Liver (tissue), 8 donors: ENCODE measurements at regions not wholly inside any gene's neighbourhood (a gene's known extent, or its start where the extent isn't known, plus 50 kb on each side); places are given as distances from the start of the nearest gene placed in this dataset.

ENCODE experiments used
- DNase-seq: peaks from one replicate; pipeline ENCODE4 v3.0.0-alpha.2; 2017; ENCODE audit warnings: low spot score
- H3K27ac ChIP-seq, 2 donors: one replicate each; pipeline ENCODE4 v1.7.0; 2013; ENCODE audit warnings: inconsistent platforms in 2 of 2, low read length in 2 of 2, control low read depth in 1 of 2, low read depth in 1 of 2, mild to moderate bottlenecking in 1 of 2
- H3K27me3 ChIP-seq, 4 donors: one replicate each; pipeline versions ENCODE4 v1.6.1 to v1.7.0; 2013; ENCODE audit warnings: low read length in 3 of 4, inconsistent platforms in 1 of 4, mild to moderate bottlenecking in 1 of 4, moderate library complexity in 1 of 4; ENCODE audit not compliant: control insufficient read depth in 4 of 4, insufficient read depth in 4 of 4
- H3K36me3 ChIP-seq, 4 donors: one replicate each; pipeline versions ENCODE4 v1.6.1 to v1.7.0; 2013; ENCODE audit warnings: low read length in 3 of 4, mild to moderate bottlenecking in 3 of 4, low read depth in 1 of 4, moderate library complexity in 1 of 4; ENCODE audit not compliant: control insufficient read depth in 4 of 4, insufficient read depth in 3 of 4
- H3K4me1 ChIP-seq, 4 donors: one replicate each; pipeline versions ENCODE4 v1.6.1 to v1.7.0; 2013; ENCODE audit warnings: low read length in 3 of 4, mild to moderate bottlenecking in 3 of 4, moderate library complexity in 1 of 4; ENCODE audit not compliant: control insufficient read depth in 4 of 4, insufficient read depth in 4 of 4
- H3K4me3 ChIP-seq, 3 donors: one replicate each; pipeline versions ENCODE4 v1.6.1 to v1.7.0; 2013; ENCODE audit warnings: low read length in 3 of 3, control low read depth in 1 of 3, low read depth in 1 of 3, mild to moderate bottlenecking in 1 of 3
- H3K9ac ChIP-seq, 2 donors: one replicate each; pipeline ENCODE4 v1.7.0; 2013; ENCODE audit warnings: low read length in 2 of 2, mild to moderate bottlenecking in 2 of 2, moderate library complexity in 2 of 2, control low read depth in 1 of 2, low read depth in 1 of 2
- H3K9me3 ChIP-seq, 4 donors: one replicate each; pipeline versions ENCODE4 v1.6.1 to v1.7.0; 2013; ENCODE audit warnings: low read length in 3 of 4; ENCODE audit not compliant: control insufficient read depth in 4 of 4
- CTCF ChIP-seq: fragments of 150-350 bp; IDR thresholded peaks from 2 replicates; pipeline ENCODE4 v1.5.1; 2017; ENCODE audit warnings: improper control_type of control experiment, low read depth, low read length; ENCODE audit not compliant: missing input control
- EGR1 ChIP-seq, 2 donors: IDR thresholded peaks; 2 replicates each; pipeline ENCODE4 v1.6.1; 2016 to 2018; ENCODE audit warnings: antibody characterized with exemption in 2 of 2, low read depth in 2 of 2
- FOXA1 ChIP-seq: IDR thresholded peaks from 2 replicates; pipeline ENCODE4 v1.6.1; 2016; ENCODE audit warnings: antibody characterized with exemption
- FOXA2 ChIP-seq: IDR thresholded peaks from 2 replicates; pipeline ENCODE4 v1.6.1; 2016; ENCODE audit warnings: antibody characterized with exemption
- GABPA ChIP-seq, 2 donors: IDR thresholded peaks in 1 of 2; conservative IDR thresholded peaks in 1 of 2; 2 replicates each; pipeline ENCODE4 v1.6.1; 2016; ENCODE audit warnings: antibody characterized with exemption in 2 of 2, mild to moderate bottlenecking in 1 of 2, moderate library complexity in 1 of 2
- HNF4A ChIP-seq, 2 donors: conservative IDR thresholded peaks; 2 replicates each; pipeline ENCODE4 v1.6.1; 2016; ENCODE audit warnings: antibody characterized with exemption in 2 of 2, mild to moderate bottlenecking in 2 of 2
- HNF4G ChIP-seq: IDR thresholded peaks from 2 replicates; pipeline ENCODE4 v1.6.1; 2016; ENCODE audit warnings: antibody characterized with exemption
- JUND ChIP-seq, 2 donors: IDR thresholded peaks; 2 replicates each; pipeline ENCODE4 v1.6.1; 2016; ENCODE audit warnings: antibody characterized with exemption in 2 of 2
- MAX ChIP-seq: IDR thresholded peaks from 2 replicates; pipeline ENCODE4 v1.6.1; 2016; ENCODE audit warnings: antibody characterized with exemption
- NR2F2 ChIP-seq: IDR thresholded peaks from 2 replicates; pipeline ENCODE4 v1.6.1; 2016; ENCODE audit warnings: antibody characterized with exemption
- RAD21 ChIP-seq, 2 donors: IDR thresholded peaks; 2 replicates each; pipeline ENCODE4 v1.6.1; 2016; ENCODE audit warnings: antibody characterized with exemption in 2 of 2, mild to moderate bottlenecking in 2 of 2
- RXRA ChIP-seq, 2 donors: IDR thresholded peaks; 2 replicates each; pipeline ENCODE4 v1.6.1; 2017 to 2018; ENCODE audit warnings: antibody characterized with exemption in 2 of 2, mild to moderate bottlenecking in 1 of 2
- SP1 ChIP-seq: IDR thresholded peaks from 2 replicates; pipeline ENCODE4 v1.6.1; 2018; ENCODE audit warnings: antibody characterized with exemption, mild to moderate bottlenecking
- TAF1 ChIP-seq: conservative IDR thresholded peaks from 2 replicates; pipeline ENCODE4 v1.6.1; 2016; ENCODE audit warnings: antibody characterized with exemption, mild to moderate bottlenecking
- YY1 ChIP-seq: IDR thresholded peaks from 2 replicates; pipeline ENCODE4 v1.6.1; 2016; ENCODE audit warnings: antibody characterized with exemption, mild to moderate bottlenecking
- WGBS: extraction: QIAGEN DNeasy Blood & Tissue Kit; methylation state at CpG from one replicate; pipeline ENCODE4 v1.1.7; 2013; 5-methylcytosine and 5-hydroxymethylcytosine counted together
- TF ChIP-seq, protein P1 (sequence below): IDR thresholded peaks from 2 replicates; pipeline ENCODE4 v1.6.1; 2016; ENCODE audit warnings: antibody characterized with exemption, mild to moderate bottlenecking
- TF ChIP-seq, protein P2 (sequence below): IDR thresholded peaks from 2 replicates; pipeline ENCODE4 v1.6.1; 2016; ENCODE audit warnings: antibody characterized with exemption
- TF ChIP-seq, protein P3 (sequence below): IDR thresholded peaks from 2 replicates; pipeline ENCODE4 v1.6.1; 2016; ENCODE audit warnings: antibody characterized with exemption
- donor health status: healthy.
- donor health status: healthy.
- donor health status: healthy.
- donor health status: healthy.
- donor health status: healthy.

GRCh38 chr10:30172673-30173072, 113.3 kb upstream of the JCAD start:
- Histone ChIP-seq H3K4me3 (no peak overlapping the region), H3K4me1 (no peaks in the 10 kb centered on the region), H3K27ac (no peak overlapping the region), H3K27me3 (no peaks in the 10 kb centered on the region), H3K36me3 (no peaks in the 10 kb centered on the region), H3K9me3 (no peaks in the 10 kb centered on the region), H3K9ac (no peak overlapping the region)
- WGBS = 88% methylated on average over 7 of the region's 7 CpGs
- TF ChIP-seq EGR1 (IDR thresholded peaks at IDR 0.05; ENCODE audit: low read depth in 2 of 2) (no peak), FOXA2 (no peak), CTCF (no peak), RAD21 (IDR thresholded peaks at IDR 0.05) (no peak), FOXA1 (no peak), JUND (IDR thresholded peaks at IDR 0.05) (no peak)
- TF ChIP-seq, protein P1, sequence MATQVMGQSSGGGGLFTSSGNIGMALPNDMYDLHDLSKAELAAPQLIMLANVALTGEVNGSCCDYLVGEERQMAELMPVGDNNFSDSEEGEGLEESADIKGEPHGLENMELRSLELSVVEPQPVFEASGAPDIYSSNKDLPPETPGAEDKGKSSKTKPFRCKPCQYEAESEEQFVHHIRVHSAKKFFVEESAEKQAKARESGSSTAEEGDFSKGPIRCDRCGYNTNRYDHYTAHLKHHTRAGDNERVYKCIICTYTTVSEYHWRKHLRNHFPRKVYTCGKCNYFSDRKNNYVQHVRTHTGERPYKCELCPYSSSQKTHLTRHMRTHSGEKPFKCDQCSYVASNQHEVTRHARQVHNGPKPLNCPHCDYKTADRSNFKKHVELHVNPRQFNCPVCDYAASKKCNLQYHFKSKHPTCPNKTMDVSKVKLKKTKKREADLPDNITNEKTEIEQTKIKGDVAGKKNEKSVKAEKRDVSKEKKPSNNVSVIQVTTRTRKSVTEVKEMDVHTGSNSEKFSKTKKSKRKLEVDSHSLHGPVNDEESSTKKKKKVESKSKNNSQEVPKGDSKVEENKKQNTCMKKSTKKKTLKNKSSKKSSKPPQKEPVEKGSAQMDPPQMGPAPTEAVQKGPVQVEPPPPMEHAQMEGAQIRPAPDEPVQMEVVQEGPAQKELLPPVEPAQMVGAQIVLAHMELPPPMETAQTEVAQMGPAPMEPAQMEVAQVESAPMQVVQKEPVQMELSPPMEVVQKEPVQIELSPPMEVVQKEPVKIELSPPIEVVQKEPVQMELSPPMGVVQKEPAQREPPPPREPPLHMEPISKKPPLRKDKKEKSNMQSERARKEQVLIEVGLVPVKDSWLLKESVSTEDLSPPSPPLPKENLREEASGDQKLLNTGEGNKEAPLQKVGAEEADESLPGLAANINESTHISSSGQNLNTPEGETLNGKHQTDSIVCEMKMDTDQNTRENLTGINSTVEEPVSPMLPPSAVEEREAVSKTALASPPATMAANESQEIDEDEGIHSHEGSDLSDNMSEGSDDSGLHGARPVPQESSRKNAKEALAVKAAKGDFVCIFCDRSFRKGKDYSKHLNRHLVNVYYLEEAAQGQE = no peak
- TF ChIP-seq, protein P2, sequence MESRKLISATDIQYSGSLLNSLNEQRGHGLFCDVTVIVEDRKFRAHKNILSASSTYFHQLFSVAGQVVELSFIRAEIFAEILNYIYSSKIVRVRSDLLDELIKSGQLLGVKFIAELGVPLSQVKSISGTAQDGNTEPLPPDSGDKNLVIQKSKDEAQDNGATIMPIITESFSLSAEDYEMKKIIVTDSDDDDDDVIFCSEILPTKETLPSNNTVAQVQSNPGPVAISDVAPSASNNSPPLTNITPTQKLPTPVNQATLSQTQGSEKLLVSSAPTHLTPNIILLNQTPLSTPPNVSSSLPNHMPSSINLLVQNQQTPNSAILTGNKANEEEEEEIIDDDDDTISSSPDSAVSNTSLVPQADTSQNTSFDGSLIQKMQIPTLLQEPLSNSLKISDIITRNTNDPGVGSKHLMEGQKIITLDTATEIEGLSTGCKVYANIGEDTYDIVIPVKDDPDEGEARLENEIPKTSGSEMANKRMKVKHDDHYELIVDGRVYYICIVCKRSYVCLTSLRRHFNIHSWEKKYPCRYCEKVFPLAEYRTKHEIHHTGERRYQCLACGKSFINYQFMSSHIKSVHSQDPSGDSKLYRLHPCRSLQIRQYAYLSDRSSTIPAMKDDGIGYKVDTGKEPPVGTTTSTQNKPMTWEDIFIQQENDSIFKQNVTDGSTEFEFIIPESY = no peak
- no peak for DNase-seq

DNA sequence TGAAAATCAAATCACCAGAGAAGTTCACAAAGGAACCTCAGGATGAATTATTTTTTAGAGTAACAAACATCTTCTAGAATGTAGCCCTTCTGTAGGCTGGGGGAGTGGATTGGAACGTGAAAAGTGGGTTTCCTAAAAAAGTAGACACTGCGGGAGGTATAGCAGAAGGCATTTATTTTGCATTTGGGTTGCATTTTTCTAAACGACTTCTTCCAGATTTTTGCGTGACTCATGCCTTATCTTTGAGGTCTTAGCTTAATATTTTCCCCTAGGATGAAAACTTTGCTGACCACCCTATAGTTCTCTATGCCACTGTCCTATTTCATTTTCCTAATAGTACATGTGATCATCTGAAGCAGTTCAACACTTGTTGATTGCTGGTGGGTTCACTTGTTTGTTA, 112.7 kb upstream of the JCAD start:
- H3K36me3 ChIP-seq = no peaks in the 10 kb centered on the region
- no peak overlapping the region for H3K27ac ChIP-seq
- no peaks in the 10 kb centered on the region for H3K27me3 ChIP-seq
- H3K9ac ChIP-seq = no peak overlapping the region
- WGBS = 87% methylated on average over 4 of the region's 4 CpGs
- no peaks in the 10 kb centered on the region for H3K4me1 ChIP-seq
- DNase-seq = no peak
- H3K9me3 ChIP-seq = no peaks in the 10 kb centered on the region
- H3K4me3 ChIP-seq = no peak overlapping the region
- TF ChIP-seq HNF4A (conservative IDR thresholded peaks at IDR 0.05) (no peak), MAX (no peak), SP1 (no peak), FOXA1 (no peak), RAD21 (IDR thresholded peaks at IDR 0.05) (no peak), JUND (IDR thresholded peaks at IDR 0.05) (no peak), NR2F2 (no peak), YY1 (no peak), TAF1 (no peak), GABPA (IDR thresholded peaks at IDR 0.05 in 1 of 2, conservative IDR thresholded peaks at IDR 0.05 in 1 of 2) (no peak), EGR1 (IDR thresholded peaks at IDR 0.05; ENCODE audit: low read depth in 2 of 2) (no peak), HNF4G (no peak), FOXA2 (no peak), RXRA (IDR thresholded peaks at IDR 0.05) (no peak)
- TF ChIP-seq, protein P1 = no peak
- TF ChIP-seq, protein P3, sequence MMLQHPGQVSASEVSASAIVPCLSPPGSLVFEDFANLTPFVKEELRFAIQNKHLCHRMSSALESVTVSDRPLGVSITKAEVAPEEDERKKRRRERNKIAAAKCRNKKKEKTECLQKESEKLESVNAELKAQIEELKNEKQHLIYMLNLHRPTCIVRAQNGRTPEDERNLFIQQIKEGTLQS = no peak
- TF ChIP-seq, protein P2 = no peak
